GM12891 (cell line): ENCODE measurements at regions not wholly inside any gene's neighbourhood (a gene's known extent, or its start where the extent isn't known, plus 50 kb on each side); places are given as distances from the start of the nearest gene placed in this dataset.

Experiments
- POLR2A ChIP-seq: IDR thresholded peaks from 2 replicates; pipeline ENCODE4 v1.6.1; 2011; ENCODE audit warnings: low read depth, low read length, control low read depth
- POLR2AphosphoS5 ChIP-seq: IDR thresholded peaks from 2 replicates; pipeline ENCODE4 v1.6.1; 2011; ENCODE audit warnings: low read depth, low read length, control low read depth
- TAF1 ChIP-seq: IDR thresholded peaks from 2 replicates; pipeline ENCODE4 v1.6.1; 2011; ENCODE audit warnings: low read depth, low read length, control low read depth

GRCh38 chr13:52899206-52899605 is 50.8 kb upstream of the PCDH8 start:
- TF ChIP-seq POLR2A = no peak
- no peak for TF ChIP-seq POLR2AphosphoS5
- TF ChIP-seq TAF1 = no peak
